K562 (cell line): ENCODE measurements at regions not wholly inside any gene's neighbourhood (a gene's known extent, or its start where the extent isn't known, plus 50 kb on each side); places are given as distances from the start of the nearest gene placed in this dataset.

Experiments used
- ATAC-seq: fragments of 200-7000 bp; cut with Tn5 transposase; 3 replicates; pipeline ENCODE4 v1.9.1; 2020; ENCODE audit warnings: moderate library complexity
- BruUV-seq: library from RNA; stranded (reverse); fragments of 400-500 nt; replicated peaks from 2 replicates; lab custom pipeline; 2021; lab: Mats Ljungman, UMichigan
- CTCF ChIA-PET: fragments of 300-600 bp; formaldehyde crosslinking; extraction: SDS; loops from one replicate; lab custom pipeline; 2021; ENCODE audit warnings: low intra/inter-chr PET ratio; lab: Yijun Ruan, JAX
- POLR2A ChIA-PET: fragments of 300-600, 350-650 bp; sonication (Branson Sonifier 250); formaldehyde crosslinking; extraction: SDS; loops from one replicate; lab custom pipeline; 2021; ENCODE audit warnings: antibody characterized with exemption, inconsistent platforms; lab: Yijun Ruan, JAX
- DNase-seq, 4 experiments: peaks; one replicate each; pipeline versions ENCODE4 v3.0.0 to v3.0.0-alpha.2; 2011 to 2018; ENCODE audit warnings: low spot score in 3 of 4, mixed read lengths in 3 of 4; ENCODE audit errors: extremely low read depth in 1 of 4
- FAIRE-seq: peaks from 2 replicates; lab custom pipeline; 2011; peaks lifted over from hg19 to GRCh38; lab: Jason Lieb, UNC
- H2AFZ ChIP-seq: 2 replicates; pipeline ENCODE4 v1.6.0; 2011; ENCODE audit warnings: low read depth, low read length, control low read depth, inconsistent platforms
- H3K27ac ChIP-seq: fragments of 200-600 bp; 3 replicates; pipeline ENCODE4 v1.8.0; 2011; ENCODE audit warnings: low read depth, mild to moderate bottlenecking, control low read depth, inconsistent platforms, low read length, moderate library complexity, mixed read lengths; ENCODE audit errors: extremely low read depth
- H3K27me3 ChIP-seq, 2 experiments: fragments of 300-600 bp in 1 of 2; 2 replicates in 1 of 2; 3 replicates in 1 of 2; pipeline versions ENCODE4 v1.6.0 to v1.8.0; 2011; ENCODE audit warnings: inconsistent platforms in 2 of 2, low read length in 2 of 2, mild to moderate bottlenecking in 1 of 2, mixed read lengths in 1 of 2, moderate library complexity in 1 of 2; ENCODE audit not compliant: control insufficient read depth in 2 of 2, insufficient read depth in 2 of 2
- H3K36me3 ChIP-seq: fragments of 300-600 bp; 3 replicates; pipeline ENCODE4 v1.8.0; 2011; ENCODE audit warnings: mild to moderate bottlenecking, low read length, inconsistent platforms; ENCODE audit not compliant: control insufficient read depth, insufficient read depth
- H3K4me1 ChIP-seq, 2 experiments: fragments of 200-600 bp in 1 of 2; replicated peaks in 1 of 2; 2 replicates in 1 of 2; 3 replicates in 1 of 2; pipeline versions ENCODE4 v1.5.1 to v1.8.0; 2011; ENCODE audit warnings: inconsistent platforms in 2 of 2, low read length in 2 of 2, mild to moderate bottlenecking in 1 of 2, mixed read lengths in 1 of 2, moderate library complexity in 1 of 2; ENCODE audit not compliant: control insufficient read depth in 2 of 2, insufficient read depth in 2 of 2
- H3K4me2 ChIP-seq: 2 replicates; pipeline ENCODE4 v1.6.1; 2011; ENCODE audit warnings: low read length, control low read depth, inconsistent platforms, mixed read lengths; ENCODE audit not compliant: insufficient read depth
- H3K4me3 ChIP-seq: fragments of 200-600 bp; sonication (generic), shearing (Covaris generic); 2 replicates; pipeline ENCODE4 v1.5.1; 2016; ENCODE audit warnings: control low read depth, inconsistent platforms
- H3K79me2 ChIP-seq: fragments of 200-600 bp; 3 replicates; pipeline ENCODE4 v1.8.0; 2011; ENCODE audit warnings: low read length, inconsistent platforms; ENCODE audit not compliant: control insufficient read depth, insufficient read depth
- H3K9ac ChIP-seq, 2 experiments: 2 replicates each; pipeline versions ENCODE4 v1.6.0 to v1.6.1; 2011; ENCODE audit warnings: low read depth in 2 of 2, low read length in 2 of 2, control low read depth in 1 of 2, inconsistent platforms in 1 of 2, mild to moderate bottlenecking in 1 of 2, mixed read lengths in 1 of 2; ENCODE audit not compliant: insufficient read depth in 1 of 2
- H3K9me1 ChIP-seq: one replicate; pipeline ENCODE4 v1.6.0; 2011; ENCODE audit warnings: inconsistent platforms, mild to moderate bottlenecking, low read length, moderate library complexity; ENCODE audit not compliant: control insufficient read depth, insufficient read depth
- H3K9me3 ChIP-seq: replicated peaks from 2 replicates; pipeline ENCODE4 v1.5.1; 2011; ENCODE audit warnings: low read depth, low read length, inconsistent platforms; ENCODE audit not compliant: control insufficient read depth, insufficient read depth
- H4K20me1 ChIP-seq: replicated peaks from 2 replicates; pipeline ENCODE4 v1.6.1; 2011; ENCODE audit warnings: low read length, inconsistent platforms, mixed read lengths; ENCODE audit not compliant: control insufficient read depth, insufficient read depth
- CGGBP1 ChIP-seq: fragments of 250-450 bp; sonication (Bioruptor Pico); IDR thresholded peaks from 2 replicates; pipeline ENCODE4 v1.9.0; 2021; ENCODE audit warnings: mild to moderate bottlenecking
- CHD7 ChIP-seq: fragments of 200-600 bp; sonication (generic); IDR thresholded peaks from one replicate; pipeline ENCODE4 v1.6.1; 2012; ENCODE audit warnings: mild to moderate bottlenecking, low read depth, low read length, inconsistent platforms
- MAFK ChIP-seq: IDR thresholded peaks from 2 replicates; pipeline ENCODE4 v1.6.1; 2011; ENCODE audit warnings: low read length, improper control_type of control experiment
- MITF ChIP-seq: IDR thresholded peaks from 2 replicates; pipeline ENCODE4 v1.6.1; 2014; ENCODE audit warnings: antibody characterized with exemption
- ZBTB8A ChIP-seq: fragments of 450-650 bp; IDR thresholded peaks from 2 replicates; pipeline ENCODE4 v1.6.1; 2018; ENCODE audit warnings: mild to moderate bottlenecking, moderate library complexity; ENCODE audit not compliant: partially characterized antibody
- ZKSCAN8 ChIP-seq: fragments of 200-800 bp; sonication (Bioruptor generic); IDR thresholded peaks from 2 replicates; pipeline ENCODE4 v1.6.1; 2016; ENCODE audit warnings: missing genetic modification characterization, missing compliant biosample characterization
- ZNF277 ChIP-seq: fragments of 250-450 bp; sonication (Bioruptor Pico); IDR thresholded peaks from 2 replicates; pipeline ENCODE4 v1.8.0; 2022; ENCODE audit warnings: inconsistent platforms, mild to moderate bottlenecking, moderate library complexity, borderline replicate concordance
- ZNF384 ChIP-seq: IDR thresholded peaks from 2 replicates; pipeline ENCODE4 v1.6.1; 2012; ENCODE audit warnings: low read depth, low read length, improper control_type of control experiment
- WGBS: fragments of 100-300 bp; shearing (Covaris generic); methylation state at CpG from one replicate; pipeline ENCODE4 v1.1.6; 2016; ENCODE audit warnings: low coverage, mixed read lengths; ENCODE audit not compliant: insufficient coverage; ENCODE audit errors: missing lambda C conversion rate; 5-methylcytosine and 5-hydroxymethylcytosine counted together
- in situ Hi-C: fragments of 300-500 bp; cut with MboI; formaldehyde crosslinking; loops from 4 replicates; pipeline ENCODE4 v1.15.0; 2018; ENCODE audit warnings: inconsistent platforms, mixed read lengths
- intact Hi-C: fragments of 100-400 bp; cut with micrococcal nuclease; formaldehyde crosslinking; loops from 2 replicates; pipeline ENCODE4 v1.14.2; 2022

- Histone ChIP-seq H2AFZ (no peak overlapping the region), H4K20me1 (no peaks in the 10 kb centered on the region), H3K9ac (no peak overlapping the region), H3K36me3 (no peaks in the 10 kb centered on the region), H3K27ac (no peak overlapping the region), H3K9me1 (no peaks in the 10 kb centered on the region), H3K4me2 (no peak overlapping the region), H3K9me3 (no peaks in the 10 kb centered on the region), H3K79me2 (no peaks in the 10 kb centered on the region), H3K4me1 (no peaks in the 10 kb centered on the region), H3K4me3 (no peak overlapping the region), H3K27me3 (peaks cover 0 to 3% of the 10 kb centered on the region in 2 experiments; a peak in 3 of 5 replicates)
- ATAC-seq = no peak
- ChIA-PET CTCF (no interaction called here), POLR2A (interaction anchor here (0.7 kb wide), 1 partner anchor 126 kb away, joined by 3 read pairs; no protein-coding TSS in a partner anchor)
- WGBS = 1% methylated on average over 5 of the region's 5 CpGs
- no peak for DNase-seq
- intact Hi-C loops (no loop called here), in situ Hi-C loops (no loop called here)
- no peak for FAIRE-seq
- no TSS peak for BruUV-seq
- no peak for TF ChIP-seq MAFK
- TF ChIP-seq ZBTB8A = no peak
- no peak for TF ChIP-seq CHD7
- no peak for TF ChIP-seq MITF
- TF ChIP-seq ZNF384 = no peak
- TF ChIP-seq CGGBP1 = no peak
- TF ChIP-seq ZNF277 (CRISPR knock-in tag) = no peak
- TF ChIP-seq ZKSCAN8 (CRISPR knock-in tag) = no peak
These were observed 84.4 kb upstream of the CISTR start for GRCh38 chr12:53836119-53836655.
